ENCODE measurements at regions not wholly inside any gene's neighbourhood (a gene's known extent, or its start where the extent isn't known, plus 50 kb on each side); places are given as distances from the start of the nearest gene placed in this dataset.

- H3K4me1 ChIP-seq (ENCODE audit: control insufficient read depth, insufficient read depth, low read length): no peaks in the 10 kb centered on the region
- H3K14ac ChIP-seq (replicated peaks; ENCODE audit: low read depth, low read length): no peak overlapping the region
- H3K56ac ChIP-seq (ENCODE audit: extremely low read depth, insufficient read depth, low read length): no peak overlapping the region
- H2AK9ac ChIP-seq (replicated peaks; ENCODE audit: low read depth, low read length, poor library complexity): no peak overlapping the region
- H2BK20ac ChIP-seq (ENCODE audit: low read depth, low read length): no peak overlapping the region
- H3K36me3 ChIP-seq (ENCODE audit: control insufficient read depth, insufficient read depth, low read length): no peaks in the 10 kb centered on the region
- H3K79me1 ChIP-seq (ENCODE audit: low read depth in 1 of 2, low read length in 2 of 2): no peaks in the 10 kb centered on the region
- H3K23ac ChIP-seq (ENCODE audit: low read depth, low read length): no peak overlapping the region
- H2AK5ac ChIP-seq (ENCODE audit: low read depth, low read length): no peak overlapping the region
- DNase-seq (no peak), ATAC-seq (ENCODE audit: low read depth) (no peak)
- BruUV-seq (replicated peaks): no TSS peak
- no peak overlapping the region for H3K9ac ChIP-seq (ENCODE audit: low read depth, low read length)
- in situ Hi-C loops (cut with MboI; ENCODE audit: low sequenced_read_pairs) (no loop called here), intact Hi-C loops (cut with micrococcal nuclease) (no loop called here), dilution Hi-C loops (cut with HindIII; ENCODE audit: low sequenced_read_pairs, unreplicated experiment) (no loop called here)
- ChIA-PET POLR2A (ENCODE audit: unreplicated experiment) (no interaction called here), CTCF (no interaction called here)
- no peak overlapping the region for H2AFZ ChIP-seq (replicated peaks; ENCODE audit: low read length, poor library complexity)
- no peak overlapping the region for H3K4me3 ChIP-seq (ENCODE audit: insufficient read depth, low read depth, low read length)
- H3K18ac ChIP-seq (ENCODE audit: low read depth, low read length): no peak overlapping the region
- no peak overlapping the region for H3K27ac ChIP-seq (ENCODE audit: insufficient read depth, low read length)
- no peaks in the 10 kb centered on the region for H3K27me3 ChIP-seq (ENCODE audit: control insufficient read depth, insufficient read depth, low read length)
- H3K4me2 ChIP-seq (ENCODE audit: low read depth, low read length): no peak overlapping the region
- H4K91ac ChIP-seq (ENCODE audit: insufficient read depth, low read depth, low read length): no peak overlapping the region
- no peaks in the 10 kb centered on the region for H3K9me1 ChIP-seq (ENCODE audit: insufficient read depth, low read length)
- no CpG with 5 or more reads among the region's 2 CpGs for WGBS, 2 experiments (ENCODE audit: extremely low coverage in 2 of 2, insufficient read length in 1 of 2)
- H4K8ac ChIP-seq (ENCODE audit: low read depth in 2 of 2, low read length in 2 of 2): no peak overlapping the region
- no peak overlapping the region for H3K4ac ChIP-seq (ENCODE audit: low read depth, low read length)
- no peak overlapping the region for H2BK5ac ChIP-seq (ENCODE audit: low read depth, low read length, poor library complexity, severe bottlenecking)
- H4K20me1 ChIP-seq (ENCODE audit: insufficient read depth, low read length): no peaks in the 10 kb centered on the region
- no peak overlapping the region for H2BK120ac ChIP-seq (ENCODE audit: low read depth, low read length)
- no peak overlapping the region for H4K5ac ChIP-seq (ENCODE audit: low read depth, low read length)
- TF ChIP-seq MXI1 (IDR thresholded peaks at IDR 0.05; ENCODE audit: borderline replicate concordance, low read depth, low read length) (no peak), RCOR1 (IDR thresholded peaks at IDR 0.05; ENCODE audit: insufficient replicate concordance, low read length) (no peak), CEBPB (IDR thresholded peaks at IDR 0.05; ENCODE audit: low read depth, low read length) (no peak), ELK1 (IDR thresholded peaks at IDR 0.05; ENCODE audit: borderline replicate concordance, low read depth, low read length) (no peak), CHD1 (IDR thresholded peaks at IDR 0.05; ENCODE audit: low read depth, low read length) (no peak), RFX5 (IDR thresholded peaks at IDR 0.05; ENCODE audit: low read depth, low read length) (no peak), MAZ (IDR thresholded peaks at IDR 0.05; ENCODE audit: borderline replicate concordance, low read depth, low read length) (no peak), RAD21 (IDR thresholded peaks at IDR 0.05; ENCODE audit: low read length) (no peak), FOS (IDR thresholded peaks at IDR 0.05; ENCODE audit: low read depth, low read length) (no peak), BHLHE40 (IDR thresholded peaks at IDR 0.05; ENCODE audit: low read depth, low read length) (no peak), CTCF (conservative IDR thresholded peaks at IDR 0.05; ENCODE audit: low read depth, low read length) (no peak), NFE2L2 (IDR thresholded peaks at IDR 0.05; ENCODE audit: low read depth, low read length) (no peak), USF2 (IDR thresholded peaks at IDR 0.05; ENCODE audit: low read depth, low read length) (no peak), MAFK (IDR thresholded peaks at IDR 0.05; ENCODE audit: low read depth, low read length) (no peak), SMC3 (IDR thresholded peaks at IDR 0.05; ENCODE audit: low read depth, low read length) (no peak), POLR2A (IDR thresholded peaks at IDR 0.05; ENCODE audit: low read depth, low read length) (no peak)
- H2BK15ac ChIP-seq (ENCODE audit: low read depth, low read length): no peak overlapping the region
- no peaks in the 10 kb centered on the region for H3K9me3 ChIP-seq (ENCODE audit: control insufficient read depth, insufficient read depth, low read length)
Observed at GRCh38 chr21:24693779-24694178, 913.5 kb downstream of the MRPL39 start.

All from IMR-90 (cell line).